ENCODE measurements at regions not wholly inside any gene's neighbourhood (a gene's known extent, or its start where the extent isn't known, plus 50 kb on each side); places are given as distances from the start of the nearest gene placed in this dataset.

DNA sequence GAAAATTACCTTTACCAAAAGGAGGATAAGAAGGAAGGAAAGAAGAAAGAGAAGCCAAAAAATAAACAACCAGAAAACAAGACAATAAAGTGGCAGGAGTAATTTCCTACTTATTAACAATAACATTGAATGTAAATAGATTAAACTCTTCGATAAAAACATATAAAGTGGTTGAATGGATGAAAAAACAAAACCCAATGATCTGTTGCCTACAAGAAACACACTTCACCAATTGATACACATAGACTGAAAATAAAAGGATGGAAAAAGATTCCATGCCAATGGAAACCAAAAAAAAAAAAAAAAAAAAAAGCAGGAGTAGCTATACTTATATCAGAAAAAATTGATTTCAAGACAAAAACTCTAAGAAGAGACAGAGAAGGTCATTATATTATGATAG is 518.9 kb downstream of the BCKDHB start:
- no peak overlapping the region for H3K4me3 ChIP-seq (ENCODE audit: low read depth in 1 of 5, low read length in 5 of 5)
- H3K27me3 ChIP-seq (ENCODE audit: control insufficient read depth in 5 of 5, insufficient read depth in 4 of 5, low read length in 5 of 5): no peaks in the 10 kb centered on the region
- peaks cover 0 to 12% (median 6%) of the 10 kb centered on the region in 5 donors for H3K4me1 ChIP-seq (ENCODE audit: control insufficient read depth in 5 of 5, insufficient read depth in 5 of 5, low read length in 5 of 5)
- H3K36me3 ChIP-seq (ENCODE audit: control insufficient read depth in 5 of 5, insufficient read depth in 5 of 5, low read length in 5 of 5): no peaks in the 10 kb centered on the region
- no peak overlapping the region for H3K27ac ChIP-seq (ENCODE audit: low read depth, low read length)
- no peak overlapping the region for H3K9ac ChIP-seq (ENCODE audit: low read length in 5 of 5)
- peaks cover 0 to 8% (median 0%) of the 10 kb centered on the region in 5 donors for H3K9me3 ChIP-seq (ENCODE audit: control insufficient read depth in 5 of 5, low read length in 5 of 5)

DNA sequence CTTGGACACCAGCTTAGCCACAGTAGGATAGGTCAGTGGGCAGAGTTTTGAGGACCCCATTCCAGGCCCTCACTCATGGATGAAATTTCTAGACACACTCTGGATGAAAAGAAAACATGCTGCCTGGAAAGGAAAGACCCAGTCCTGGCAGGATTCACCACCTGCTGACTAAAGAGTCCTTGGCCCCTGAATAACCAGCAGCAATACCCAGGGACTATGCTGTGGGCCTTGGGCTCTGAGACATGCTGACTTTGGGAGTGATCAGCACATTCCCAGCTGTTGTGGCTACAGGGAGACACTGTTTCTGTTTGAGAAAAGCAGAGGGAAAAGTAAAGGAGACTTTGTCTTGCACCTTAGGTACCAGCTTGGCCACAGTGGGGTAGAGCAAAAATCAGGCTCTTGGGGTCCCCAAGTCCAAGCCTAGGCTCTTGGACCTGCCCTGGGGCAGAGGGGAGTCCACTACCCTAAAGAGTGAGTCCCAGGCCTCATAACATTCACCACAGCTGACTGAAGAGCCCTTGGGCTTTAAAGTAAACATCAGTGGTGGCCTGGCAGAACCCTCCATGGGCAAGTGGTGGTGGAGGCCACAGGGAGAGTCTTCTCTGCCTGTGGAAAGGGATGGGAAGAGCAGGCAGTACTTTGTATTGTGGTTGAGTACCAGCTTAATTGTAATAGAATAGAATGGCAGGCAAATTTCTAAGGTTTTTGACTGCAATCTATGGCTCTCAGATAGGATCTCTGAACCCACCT is 516.8 kb downstream of the BCKDHB start:
- no peaks in the 10 kb centered on the region for H3K27me3 ChIP-seq (ENCODE audit: control insufficient read depth in 5 of 5, insufficient read depth in 4 of 5, low read length in 5 of 5)
- H3K9me3 ChIP-seq (ENCODE audit: control insufficient read depth in 5 of 5, low read length in 5 of 5): peaks cover 0 to 6% (median 0%) of the 10 kb centered on the region in 5 donors
- H3K4me1 ChIP-seq (ENCODE audit: control insufficient read depth in 5 of 5, insufficient read depth in 5 of 5, low read length in 5 of 5): peaks cover 0 to 19% (median 10%) of the 10 kb centered on the region in 5 donors
- no peak overlapping the region for H3K9ac ChIP-seq (ENCODE audit: low read length in 5 of 5)
- peak overlapping the region in 1 of 5 donors; percentile 35 for H3K4me3 ChIP-seq (ENCODE audit: low read depth in 1 of 5, low read length in 5 of 5)
- H3K36me3 ChIP-seq (ENCODE audit: control insufficient read depth in 5 of 5, insufficient read depth in 5 of 5, low read length in 5 of 5): no peaks in the 10 kb centered on the region
- peak overlapping the region; percentile 30 for H3K27ac ChIP-seq (ENCODE audit: low read depth, low read length)

- peak overlapping the region in 1 of 5 donors; percentile 35 for H3K4me3 ChIP-seq (ENCODE audit: low read depth in 1 of 5, low read length in 5 of 5)
- no peaks in the 10 kb centered on the region for H3K36me3 ChIP-seq (ENCODE audit: control insufficient read depth in 5 of 5, insufficient read depth in 5 of 5, low read length in 5 of 5)
- peaks cover 0 to 6% (median 0%) of the 10 kb centered on the region in 5 donors for H3K9me3 ChIP-seq (ENCODE audit: control insufficient read depth in 5 of 5, low read length in 5 of 5)
- H3K27ac ChIP-seq (ENCODE audit: low read depth, low read length): peak overlapping the region; percentile 30
- no peak overlapping the region for H3K9ac ChIP-seq (ENCODE audit: low read length in 5 of 5)
- H3K27me3 ChIP-seq (ENCODE audit: control insufficient read depth in 5 of 5, insufficient read depth in 4 of 5, low read length in 5 of 5): no peaks in the 10 kb centered on the region
- H3K4me1 ChIP-seq (ENCODE audit: control insufficient read depth in 5 of 5, insufficient read depth in 5 of 5, low read length in 5 of 5): peaks cover 0 to 19% (median 10%) of the 10 kb centered on the region in 5 donors
These were observed 516.2 kb downstream of the BCKDHB start for GRCh38 chr6:80622641-80623040.

DNA sequence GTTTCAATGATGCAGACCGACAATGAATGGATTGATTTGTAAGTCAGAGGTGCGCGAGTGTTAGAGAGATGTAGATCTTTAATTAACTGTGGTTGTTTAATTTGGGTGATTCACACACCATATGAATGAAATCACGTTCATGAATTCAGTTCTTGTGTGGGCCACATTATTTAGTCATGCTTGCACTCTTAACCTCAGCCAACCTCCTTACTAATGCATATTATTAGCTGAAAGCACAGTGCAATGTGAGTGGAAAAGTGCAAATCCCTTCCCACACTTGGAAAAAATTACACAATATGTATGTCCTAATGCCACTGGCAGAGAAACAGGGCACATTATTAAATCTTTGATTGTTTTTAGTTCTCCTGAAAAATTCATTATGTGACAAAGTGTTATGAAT is 512.5 kb downstream of the BCKDHB start:
- no peak overlapping the region for H3K4me3 ChIP-seq (ENCODE audit: low read depth in 1 of 5, low read length in 5 of 5)
- H3K27me3 ChIP-seq (ENCODE audit: control insufficient read depth in 5 of 5, insufficient read depth in 4 of 5, low read length in 5 of 5): no peaks in the 10 kb centered on the region
- no peak overlapping the region for H3K9ac ChIP-seq (ENCODE audit: low read length in 5 of 5)
- H3K36me3 ChIP-seq (ENCODE audit: control insufficient read depth in 5 of 5, insufficient read depth in 5 of 5, low read length in 5 of 5): no peaks in the 10 kb centered on the region
- H3K9me3 ChIP-seq (ENCODE audit: control insufficient read depth in 5 of 5, low read length in 5 of 5): peaks cover 0 to 5% (median 0%) of the 10 kb centered on the region in 5 donors
- peak overlapping the region; percentile 4 for H3K27ac ChIP-seq (ENCODE audit: low read depth, low read length)
- H3K4me1 ChIP-seq (ENCODE audit: control insufficient read depth in 5 of 5, insufficient read depth in 5 of 5, low read length in 5 of 5): peaks cover 0 to 19% (median 10%) of the 10 kb centered on the region in 5 donors

DNA sequence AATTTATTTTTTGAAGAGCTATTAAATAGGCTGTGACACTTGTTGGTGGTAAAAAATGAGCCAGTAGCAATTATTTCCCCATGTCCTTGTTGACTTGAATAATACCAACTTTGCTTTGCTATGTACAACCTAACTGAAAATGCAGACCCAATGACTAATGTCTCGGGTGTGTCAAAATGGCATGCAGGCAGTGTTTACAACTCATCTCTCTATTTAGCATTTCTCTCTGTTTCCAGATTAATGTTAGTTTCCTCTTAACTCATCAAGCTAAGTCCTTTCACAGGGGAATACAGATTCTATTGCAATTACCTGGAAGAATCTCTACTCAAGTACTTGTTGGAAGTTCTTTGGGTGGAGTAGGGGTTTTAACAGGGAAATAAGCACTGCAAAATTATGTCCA is 504.4 kb downstream of the BCKDHB start:
- Histone ChIP-seq H3K27ac (ENCODE audit: low read depth, low read length) (no peak overlapping the region), H3K4me1 (ENCODE audit: control insufficient read depth in 5 of 5, insufficient read depth in 5 of 5, low read length in 5 of 5) (peaks cover 2 to 24% (median 12%) of the 10 kb centered on the region in 5 donors), H3K9ac (ENCODE audit: low read length in 5 of 5) (no peak overlapping the region), H3K9me3 (ENCODE audit: control insufficient read depth in 5 of 5, low read length in 5 of 5) (peaks cover 0 to 8% (median 0%) of the 10 kb centered on the region in 5 donors), H3K27me3 (ENCODE audit: control insufficient read depth in 5 of 5, insufficient read depth in 4 of 5, low read length in 5 of 5) (no peaks in the 10 kb centered on the region), H3K36me3 (ENCODE audit: control insufficient read depth in 5 of 5, insufficient read depth in 5 of 5, low read length in 5 of 5) (no peaks in the 10 kb centered on the region), H3K4me3 (ENCODE audit: low read depth in 1 of 5, low read length in 5 of 5) (no peak overlapping the region)

GRCh38 chr6:80608881-80609280 is 502.4 kb downstream of the BCKDHB start:
- no peak overlapping the region for H3K9ac ChIP-seq (ENCODE audit: low read length in 5 of 5)
- H3K27ac ChIP-seq (ENCODE audit: low read depth, low read length): peak overlapping the region; percentile 84
- H3K9me3 ChIP-seq (ENCODE audit: control insufficient read depth in 5 of 5, low read length in 5 of 5): peaks cover 0 to 6% (median 0%) of the 10 kb centered on the region in 5 donors
- no peaks in the 10 kb centered on the region for H3K27me3 ChIP-seq (ENCODE audit: control insufficient read depth in 5 of 5, insufficient read depth in 4 of 5, low read length in 5 of 5)
- H3K36me3 ChIP-seq (ENCODE audit: control insufficient read depth in 5 of 5, insufficient read depth in 5 of 5, low read length in 5 of 5): no peaks in the 10 kb centered on the region
- peaks cover 2 to 27% (median 12%) of the 10 kb centered on the region in 5 donors for H3K4me1 ChIP-seq (ENCODE audit: control insufficient read depth in 5 of 5, insufficient read depth in 5 of 5, low read length in 5 of 5)
- H3K4me3 ChIP-seq (ENCODE audit: low read depth in 1 of 5, low read length in 5 of 5): no peak overlapping the region

GRCh38 chr6:80607811-80608391 is 501.4 kb downstream of the BCKDHB start:
- peaks cover 2 to 27% (median 12%) of the 10 kb centered on the region in 5 donors for H3K4me1 ChIP-seq (ENCODE audit: control insufficient read depth in 5 of 5, insufficient read depth in 5 of 5, low read length in 5 of 5)
- H3K27ac ChIP-seq (ENCODE audit: low read depth, low read length): peak overlapping the region; percentile 84
- no peak overlapping the region for H3K4me3 ChIP-seq (ENCODE audit: low read depth in 1 of 5, low read length in 5 of 5)
- peak overlapping the region in 3 of 5 donors; percentile 29 to 41 (median 31) for H3K9ac ChIP-seq (ENCODE audit: low read length in 5 of 5)
- peaks cover 0 to 5% (median 0%) of the 10 kb centered on the region in 5 donors for H3K9me3 ChIP-seq (ENCODE audit: control insufficient read depth in 5 of 5, low read length in 5 of 5)
- no peaks in the 10 kb centered on the region for H3K27me3 ChIP-seq (ENCODE audit: control insufficient read depth in 5 of 5, insufficient read depth in 4 of 5, low read length in 5 of 5)
- no peaks in the 10 kb centered on the region for H3K36me3 ChIP-seq (ENCODE audit: control insufficient read depth in 5 of 5, insufficient read depth in 5 of 5, low read length in 5 of 5)

- Histone ChIP-seq H3K27ac (ENCODE audit: low read depth, low read length) (no peak overlapping the region), H3K36me3 (ENCODE audit: control insufficient read depth in 5 of 5, insufficient read depth in 5 of 5, low read length in 5 of 5) (no peaks in the 10 kb centered on the region), H3K4me1 (ENCODE audit: control insufficient read depth in 5 of 5, insufficient read depth in 5 of 5, low read length in 5 of 5) (peaks cover 2 to 27% (median 12%) of the 10 kb centered on the region in 5 donors), H3K9me3 (ENCODE audit: control insufficient read depth in 5 of 5, low read length in 5 of 5) (no peaks in the 10 kb centered on the region), H3K27me3 (ENCODE audit: control insufficient read depth in 5 of 5, insufficient read depth in 4 of 5, low read length in 5 of 5) (no peaks in the 10 kb centered on the region), H3K4me3 (ENCODE audit: low read depth in 1 of 5, low read length in 5 of 5) (no peak overlapping the region), H3K9ac (ENCODE audit: low read length in 5 of 5) (no peak overlapping the region)
These were observed 498.9 kb downstream of the BCKDHB start for GRCh38 chr6:80605165-80605989.

GRCh38 chr6:80603679-80604078 is 497.2 kb downstream of the BCKDHB start:
- Histone ChIP-seq H3K9ac (ENCODE audit: low read length in 5 of 5) (no peak overlapping the region), H3K27ac (ENCODE audit: low read depth, low read length) (no peak overlapping the region), H3K36me3 (ENCODE audit: control insufficient read depth in 5 of 5, insufficient read depth in 5 of 5, low read length in 5 of 5) (no peaks in the 10 kb centered on the region), H3K9me3 (ENCODE audit: control insufficient read depth in 5 of 5, low read length in 5 of 5) (no peaks in the 10 kb centered on the region), H3K4me1 (ENCODE audit: control insufficient read depth in 5 of 5, insufficient read depth in 5 of 5, low read length in 5 of 5) (peaks cover 2 to 22% (median 12%) of the 10 kb centered on the region in 5 donors), H3K4me3 (ENCODE audit: low read depth in 1 of 5, low read length in 5 of 5) (no peak overlapping the region), H3K27me3 (ENCODE audit: control insufficient read depth in 5 of 5, insufficient read depth in 4 of 5, low read length in 5 of 5) (no peaks in the 10 kb centered on the region)
